ENCODE measurements at regions not wholly inside any gene's neighbourhood (a gene's known extent, or its start where the extent isn't known, plus 50 kb on each side); places are given as distances from the start of the nearest gene placed in this dataset.

- ATAC-seq: no peak
- no peaks in the 10 kb centered on the region for H3K9me3 ChIP-seq (ENCODE audit: control insufficient read depth, low read length, poor library complexity, severe bottlenecking)
These were observed 63.0 kb downstream of the C5orf15 start for GRCh38 chr5:133905424-133905823.

GRCh38 chr5:133904641-133905040 is 63.8 kb downstream of the C5orf15 start:
- Mint-ChIP-seq H3K27ac (no peak overlapping the region), H3K27me3 (peaks cover 3% of the 10 kb centered on the region), H3K36me3 (ENCODE audit: low read depth) (no peaks in the 10 kb centered on the region), H3K4me1 (peaks cover 4% of the 10 kb centered on the region), H3K4me3 (no peak overlapping the region)
- no peak for ATAC-seq
- DNase-seq: no peak
- H3K9me3 ChIP-seq (ENCODE audit: control insufficient read depth, low read length, poor library complexity, severe bottlenecking): no peaks in the 10 kb centered on the region

More at GRCh38 chr5:133905424-133905823, 63.0 kb downstream of the C5orf15 start:
- H3K36me3 Mint-ChIP-seq (ENCODE audit: low read depth): no peaks in the 10 kb centered on the region
- peaks cover 4% of the 10 kb centered on the region for H3K4me1 Mint-ChIP-seq
- DNase-seq: no peak
- H3K27me3 Mint-ChIP-seq: no peaks in the 10 kb centered on the region
- no peak overlapping the region for H3K4me3 Mint-ChIP-seq
- no peak overlapping the region for H3K27ac Mint-ChIP-seq

- Mint-ChIP-seq H3K27me3 (peaks cover 19% of the 10 kb centered on the region), H3K36me3 (ENCODE audit: low read depth) (no peaks in the 10 kb centered on the region), H3K4me1 (no peaks in the 10 kb centered on the region), H3K4me3 (no peak overlapping the region), H3K27ac (no peak overlapping the region)
- ATAC-seq (no peak), DNase-seq (no peak)
- H3K9me3 ChIP-seq (ENCODE audit: control insufficient read depth, low read length, poor library complexity, severe bottlenecking): no peaks in the 10 kb centered on the region
These were observed 65.8 kb downstream of the C5orf15 start for GRCh38 chr5:133902511-133903118.

DNA sequence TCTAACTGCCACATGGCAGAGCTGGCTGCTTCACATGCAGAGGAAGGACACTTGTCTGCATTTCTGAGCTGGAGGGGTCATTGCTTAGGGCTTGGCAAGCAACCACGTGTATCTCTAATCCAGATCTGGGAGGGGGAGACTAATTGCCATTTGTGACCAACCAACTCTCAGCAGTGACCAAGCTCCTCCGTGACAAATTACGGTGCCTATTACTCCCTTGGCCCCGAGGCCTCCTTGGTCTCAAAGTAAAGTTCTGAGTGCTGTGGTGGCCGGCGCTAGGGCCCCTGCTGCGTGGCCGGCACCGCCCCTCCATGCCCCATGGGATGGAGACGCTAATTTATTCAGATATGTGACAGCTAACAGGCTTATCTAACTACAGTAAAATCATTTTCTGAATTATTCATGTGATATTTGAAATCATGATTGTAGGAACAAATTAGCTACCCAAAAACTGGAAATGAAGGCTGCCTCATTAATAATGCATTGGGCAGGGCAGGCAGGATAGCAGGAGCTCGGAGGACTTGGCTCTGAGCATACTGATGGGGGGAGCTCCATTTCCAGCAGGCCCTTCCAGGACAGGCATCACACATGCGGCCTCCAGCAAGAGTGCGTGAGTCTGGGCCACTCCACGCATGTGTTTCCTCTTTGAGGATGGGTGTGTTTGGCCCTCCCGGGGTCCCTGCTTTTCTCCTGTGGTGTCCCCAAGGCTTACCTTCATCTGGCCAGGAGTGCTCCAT is 67.7 kb downstream of the C5orf15 start:
- Mint-ChIP-seq H3K27ac (no peak overlapping the region), H3K4me3 (no peak overlapping the region), H3K4me1 (no peaks in the 10 kb centered on the region), H3K27me3 (peaks cover 23% of the 10 kb centered on the region), H3K36me3 (ENCODE audit: low read depth) (no peaks in the 10 kb centered on the region)
- ATAC-seq (no peak), DNase-seq (no peak)
- H3K9me3 ChIP-seq (ENCODE audit: control insufficient read depth, low read length, poor library complexity, severe bottlenecking): no peaks in the 10 kb centered on the region

- Mint-ChIP-seq H3K36me3 (ENCODE audit: low read depth) (no peaks in the 10 kb centered on the region), H3K27ac (no peak overlapping the region), H3K27me3 (peaks cover 23% of the 10 kb centered on the region), H3K4me1 (no peaks in the 10 kb centered on the region), H3K4me3 (no peak overlapping the region)
- ATAC-seq: no peak
- no peak for DNase-seq
- H3K9me3 ChIP-seq (ENCODE audit: control insufficient read depth, low read length, poor library complexity, severe bottlenecking): no peaks in the 10 kb centered on the region
These were observed 68.9 kb downstream of the C5orf15 start for GRCh38 chr5:133899506-133899905.

- DNase-seq: no peak
- Mint-ChIP-seq H3K4me1 (no peaks in the 10 kb centered on the region), H3K27me3 (peaks cover 23% of the 10 kb centered on the region), H3K27ac (no peak overlapping the region), H3K4me3 (no peak overlapping the region), H3K36me3 (ENCODE audit: low read depth) (no peaks in the 10 kb centered on the region)
- ATAC-seq: no peak
- H3K9me3 ChIP-seq (ENCODE audit: control insufficient read depth, low read length, poor library complexity, severe bottlenecking): no peaks in the 10 kb centered on the region
These were observed 70.0 kb downstream of the C5orf15 start for GRCh38 chr5:133898440-133898839.

DNA sequence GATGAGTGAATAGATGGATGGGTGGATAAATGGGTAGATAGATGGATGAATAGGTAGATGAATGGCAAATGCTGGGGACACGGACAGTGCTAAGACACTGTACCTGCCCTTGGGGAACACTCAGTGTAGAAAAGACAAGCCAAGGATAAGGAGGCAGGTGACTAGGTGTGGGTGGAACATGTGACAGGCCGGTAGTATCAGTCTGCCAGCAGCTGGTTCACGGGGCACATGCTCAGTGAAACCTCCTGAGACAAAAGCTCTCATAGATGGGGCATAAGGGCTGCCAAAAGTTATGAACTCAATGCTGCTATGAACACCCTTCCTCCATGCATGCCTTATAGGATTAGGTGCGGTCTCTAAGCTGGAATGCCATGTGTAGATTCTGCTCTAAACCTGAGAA is 71.0 kb downstream of the C5orf15 start:
- H3K36me3 Mint-ChIP-seq (ENCODE audit: low read depth): no peaks in the 10 kb centered on the region
- H3K4me1 Mint-ChIP-seq: no peaks in the 10 kb centered on the region
- DNase-seq (no peak), ATAC-seq (no peak)
- H3K27ac Mint-ChIP-seq: no peak overlapping the region
- H3K4me3 Mint-ChIP-seq: peak overlapping the region; percentile 0
- H3K9me3 ChIP-seq (ENCODE audit: control insufficient read depth, low read length, poor library complexity, severe bottlenecking): no peaks in the 10 kb centered on the region
- peaks cover 23% of the 10 kb centered on the region for H3K27me3 Mint-ChIP-seq

DNA sequence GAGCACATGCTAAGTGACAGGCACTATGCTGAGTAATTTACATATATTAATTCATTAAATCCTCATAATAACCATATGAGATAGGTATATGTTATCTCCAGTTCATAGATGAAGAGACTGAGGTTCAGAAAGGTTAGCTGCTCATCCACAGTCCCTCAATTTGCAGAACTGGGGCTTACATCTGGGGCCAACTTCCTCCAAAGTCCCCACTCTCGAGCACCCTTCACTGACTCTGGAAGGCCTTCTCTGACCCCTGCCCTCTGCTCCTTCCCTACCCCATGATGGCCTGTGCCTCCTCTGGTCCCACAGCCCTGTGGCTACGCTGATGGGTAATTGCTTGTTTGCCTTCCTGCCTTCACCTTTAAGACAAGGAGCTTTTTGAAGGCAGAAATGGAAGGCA is 71.6 kb downstream of the C5orf15 start:
- H3K9me3 ChIP-seq (ENCODE audit: control insufficient read depth, low read length, poor library complexity, severe bottlenecking): no peaks in the 10 kb centered on the region
- peak overlapping the region; percentile 0 for H3K4me3 Mint-ChIP-seq
- no peak overlapping the region for H3K27ac Mint-ChIP-seq
- ATAC-seq (no peak), DNase-seq (no peak)
- peaks cover 23% of the 10 kb centered on the region for H3K27me3 Mint-ChIP-seq
- H3K4me1 Mint-ChIP-seq: no peaks in the 10 kb centered on the region
- H3K36me3 Mint-ChIP-seq (ENCODE audit: low read depth): no peaks in the 10 kb centered on the region

DNA sequence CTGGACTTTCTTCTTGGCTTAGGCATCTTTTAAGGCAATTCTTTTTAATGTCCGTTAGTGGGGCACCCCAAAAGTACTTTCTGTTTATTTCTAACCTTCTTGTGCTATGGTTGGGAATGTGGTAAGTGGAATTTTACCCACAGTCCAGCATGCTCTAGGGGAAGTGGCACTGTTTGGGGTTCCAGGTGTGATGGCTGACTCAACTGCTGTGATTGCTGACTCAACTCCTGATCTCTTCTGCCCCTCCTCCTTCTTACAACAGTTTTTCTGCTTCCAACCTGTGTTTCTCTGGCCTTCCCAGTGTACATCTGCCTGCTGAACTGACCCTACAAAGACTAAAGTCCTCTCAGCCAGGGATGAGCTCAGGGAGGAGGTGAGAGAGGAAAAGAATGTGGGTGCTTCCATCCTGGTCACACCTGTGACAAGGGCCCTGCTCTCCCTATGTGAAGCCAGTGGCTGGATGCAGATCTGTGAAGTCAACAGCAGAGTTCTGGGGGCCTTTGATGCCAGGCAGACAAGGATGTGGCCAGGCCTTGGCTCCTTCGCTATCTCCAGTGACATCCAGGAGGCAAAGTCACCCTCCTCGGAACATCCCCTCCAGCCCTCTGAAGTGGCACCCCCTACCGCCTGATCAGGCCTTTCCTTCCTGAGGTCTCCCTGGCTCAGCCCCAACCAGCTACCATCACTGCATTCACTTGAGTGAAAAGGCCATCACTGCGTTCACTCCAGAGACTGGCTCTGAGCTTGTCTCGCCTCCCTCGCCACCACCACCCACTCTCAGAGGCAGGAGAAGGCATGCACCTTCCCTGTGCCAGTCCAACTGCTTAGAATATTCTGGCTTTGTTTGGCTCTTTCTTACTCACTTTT is 72.2 kb downstream of the C5orf15 start:
- no peak overlapping the region for H3K4me3 Mint-ChIP-seq
- no peaks in the 10 kb centered on the region for H3K36me3 Mint-ChIP-seq (ENCODE audit: low read depth)
- DNase-seq (no peak), ATAC-seq (no peak)
- peaks cover 23% of the 10 kb centered on the region for H3K27me3 Mint-ChIP-seq
- H3K9me3 ChIP-seq (ENCODE audit: control insufficient read depth, low read length, poor library complexity, severe bottlenecking): no peaks in the 10 kb centered on the region
- no peaks in the 10 kb centered on the region for H3K4me1 Mint-ChIP-seq
- no peak overlapping the region for H3K27ac Mint-ChIP-seq

- Mint-ChIP-seq H3K36me3 (ENCODE audit: low read depth) (no peaks in the 10 kb centered on the region), H3K27ac (no peak overlapping the region), H3K4me3 (no peak overlapping the region), H3K27me3 (peaks cover 17% of the 10 kb centered on the region), H3K4me1 (no peaks in the 10 kb centered on the region)
- no peak for DNase-seq
- H3K9me3 ChIP-seq (ENCODE audit: control insufficient read depth, low read length, poor library complexity, severe bottlenecking): no peaks in the 10 kb centered on the region
- ATAC-seq: no peak
These were observed 74.3 kb downstream of the C5orf15 start for GRCh38 chr5:133894143-133894542.

- peaks cover 6% of the 10 kb centered on the region for H3K27me3 Mint-ChIP-seq
- DNase-seq (no peak), ATAC-seq (no peak)
- H3K36me3 Mint-ChIP-seq (ENCODE audit: low read depth): no peaks in the 10 kb centered on the region
- no peak overlapping the region for H3K27ac Mint-ChIP-seq
- no peaks in the 10 kb centered on the region for H3K4me1 Mint-ChIP-seq
- no peaks in the 10 kb centered on the region for H3K9me3 ChIP-seq (ENCODE audit: control insufficient read depth, low read length, poor library complexity, severe bottlenecking)
- H3K4me3 Mint-ChIP-seq: no peak overlapping the region
These were observed 75.7 kb downstream of the C5orf15 start for GRCh38 chr5:133892774-133893173.

GRCh38 chr5:133892306-133892705 is 76.1 kb downstream of the C5orf15 start:
- Mint-ChIP-seq H3K27ac (no peak overlapping the region), H3K4me3 (no peak overlapping the region), H3K36me3 (ENCODE audit: low read depth) (no peaks in the 10 kb centered on the region), H3K4me1 (no peaks in the 10 kb centered on the region), H3K27me3 (peaks cover 3% of the 10 kb centered on the region)
- no peaks in the 10 kb centered on the region for H3K9me3 ChIP-seq (ENCODE audit: control insufficient read depth, low read length, poor library complexity, severe bottlenecking)
- ATAC-seq (no peak), DNase-seq (no peak)

DNA sequence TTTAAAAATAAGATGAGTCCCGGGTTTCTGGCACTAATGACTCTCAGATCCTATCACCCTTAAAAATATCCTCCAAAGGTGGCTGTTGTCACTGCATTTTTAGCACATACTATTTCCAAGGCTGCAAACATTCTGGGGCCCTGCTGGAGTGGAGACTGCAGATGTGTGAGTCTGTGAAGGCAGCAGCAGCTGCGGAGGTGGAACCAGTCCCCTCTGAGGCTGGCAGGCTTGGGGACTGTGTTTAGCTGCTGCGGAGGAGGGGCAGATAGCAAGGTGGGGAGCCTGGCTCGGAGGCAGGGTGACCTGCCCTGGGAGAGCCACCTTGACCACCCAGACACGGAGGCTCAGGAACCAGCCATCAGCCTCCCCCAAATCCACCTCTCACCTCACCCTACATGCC is 77.0 kb downstream of the C5orf15 start:
- DNase-seq: no peak
- H3K4me1 Mint-ChIP-seq: no peaks in the 10 kb centered on the region
- H3K36me3 Mint-ChIP-seq (ENCODE audit: low read depth): no peaks in the 10 kb centered on the region
- H3K27me3 Mint-ChIP-seq: peaks cover 7% of the 10 kb centered on the region
- H3K4me3 Mint-ChIP-seq: no peak overlapping the region
- ATAC-seq: no peak
- no peak overlapping the region for H3K27ac Mint-ChIP-seq
- H3K9me3 ChIP-seq (ENCODE audit: control insufficient read depth, low read length, poor library complexity, severe bottlenecking): no peaks in the 10 kb centered on the region

Measured in T-helper 17 cell (primary cell).